HFF-Myc (cell line): ENCODE measurements at regions not wholly inside any gene's neighbourhood (a gene's known extent, or its start where the extent isn't known, plus 50 kb on each side); places are given as distances from the start of the nearest gene placed in this dataset.

ENCODE experiments used
- DNase-seq: peaks from one replicate; pipeline ENCODE4 v3.0.0-alpha.2; 2011; ENCODE audit warnings: low read depth; ENCODE audit errors: extremely low read depth
- H3K4me3 ChIP-seq: replicated peaks from 2 replicates; pipeline ENCODE4 v1.5.1; 2011; ENCODE audit warnings: low read depth, mild to moderate bottlenecking, control low read depth, low read length
- CTCF ChIP-seq: IDR thresholded peaks from 2 replicates; pipeline ENCODE4 v1.5.1; 2012; ENCODE audit warnings: mild to moderate bottlenecking, low read depth, low read length, control low read depth; ENCODE audit errors: missing control alignments

GRCh38 chr11:112352907-112353306 is 92.2 kb upstream of the PLET1 start:
- H3K4me3 ChIP-seq, result no peak overlapping the region
- TF ChIP-seq CTCF, result no peak
- DNase-seq, result no peak

DNA sequence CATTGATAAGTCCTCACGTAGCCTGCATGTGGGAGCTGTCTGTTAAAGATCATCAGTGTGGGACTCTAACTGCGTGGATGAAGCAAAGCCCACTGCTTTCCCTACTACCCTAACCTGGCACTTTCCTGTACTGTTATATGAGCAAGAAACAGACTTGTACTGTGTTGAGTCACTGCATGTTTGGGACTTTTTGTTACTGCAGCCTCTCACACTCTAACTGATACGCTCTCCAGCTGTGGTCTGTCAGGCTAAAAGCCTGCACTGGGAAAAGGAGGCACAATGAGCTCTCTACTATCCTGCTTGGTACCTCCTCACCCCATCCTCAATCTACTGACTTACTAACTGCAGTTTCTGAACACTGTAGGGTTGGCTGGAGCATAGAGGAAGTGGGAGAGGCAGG is 93.7 kb upstream of the PLET1 start:
- no peak for DNase-seq
- H3K4me3 ChIP-seq, result no peak overlapping the region
- no peak for TF ChIP-seq CTCF

GRCh38 chr11:112355726-112356125 is 95.1 kb upstream of the PLET1 start:
- TF ChIP-seq CTCF, result peak; percentile 56
- no peak for DNase-seq
- H3K4me3 ChIP-seq, result no peak overlapping the region

GRCh38 chr11:112357488-112357887 is 96.8 kb upstream of the PLET1 start:
- no peak for TF ChIP-seq CTCF
- H3K4me3 ChIP-seq, result no peak overlapping the region

DNA sequence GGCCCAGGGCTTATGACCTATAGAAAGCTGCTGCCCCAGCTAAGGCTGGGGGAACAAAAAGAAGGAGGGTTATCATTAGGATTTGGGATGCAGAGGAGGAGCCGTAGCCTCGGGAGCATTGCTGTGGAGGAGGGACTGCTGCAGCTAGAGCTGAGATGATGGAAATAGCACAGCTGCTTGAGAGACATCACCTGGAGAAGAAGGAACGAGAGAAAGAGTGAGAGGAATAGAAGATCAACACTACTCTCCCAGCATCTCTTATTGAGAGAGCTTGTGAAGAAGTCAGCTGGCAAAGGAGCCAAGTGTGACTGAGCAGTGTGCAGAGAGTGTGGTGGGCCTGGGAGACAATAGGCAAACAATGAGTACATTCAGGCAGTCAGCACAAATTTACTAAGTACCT is 100.7 kb upstream of the PLET1 start:
- DNase-seq, result no peak
- TF ChIP-seq CTCF, result no peak
- H3K4me3 ChIP-seq, result no peak overlapping the region

More at GRCh38 chr11:112357488-112357887, 96.8 kb upstream of the PLET1 start:
- no peak for DNase-seq

GRCh38 chr11:112363527-112363926 is 102.9 kb upstream of the PLET1 start:
- TF ChIP-seq CTCF, result no peak
- DNase-seq, result no peak
- H3K4me3 ChIP-seq, result no peak overlapping the region

DNA sequence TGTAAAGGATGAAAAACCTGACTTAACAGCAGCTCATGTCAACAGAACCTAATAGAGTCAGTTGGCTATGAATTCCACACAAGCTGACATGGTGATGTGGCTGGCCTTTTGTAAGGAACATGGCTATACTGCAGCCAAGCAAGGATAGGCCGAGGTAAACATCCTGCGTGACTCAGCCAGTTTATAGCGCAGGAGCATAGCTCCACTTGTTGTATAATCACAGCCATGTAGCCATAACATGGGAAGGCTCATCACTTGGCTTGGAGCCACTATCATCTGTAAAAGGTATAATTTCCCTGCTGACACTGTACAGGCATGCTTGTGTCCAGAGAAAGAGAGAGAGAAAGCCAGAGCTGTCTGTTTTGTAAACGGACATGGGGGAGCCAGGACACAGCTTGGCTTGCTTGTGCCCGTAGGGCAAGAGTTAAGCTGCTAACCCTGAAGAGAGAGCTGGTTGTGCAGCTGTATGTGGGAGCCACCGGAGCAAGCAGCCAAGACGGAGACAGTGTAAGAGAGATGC is 104.4 kb upstream of the PLET1 start:
- TF ChIP-seq CTCF, result no peak
- H3K4me3 ChIP-seq, result no peak overlapping the region
- DNase-seq, result peak; percentile 85
